Mesendoderm (in vitro differentiated cells): ENCODE measurements at regions not wholly inside any gene's neighbourhood (a gene's known extent, or its start where the extent isn't known, plus 50 kb on each side); places are given as distances from the start of the nearest gene placed in this dataset.
A peak's percentile ranks its signal among the peaks of the same experiment; 100 is the strongest.

ENCODE experiments used
- DNase-seq: peaks from one replicate; pipeline ENCODE4 v3.0.0; 2013
- H2AK5ac ChIP-seq: 2 replicates; pipeline ENCODE4 v1.6.1; 2013; ENCODE audit warnings: low read length, inconsistent platforms
- H2BK120ac ChIP-seq: 2 replicates; pipeline ENCODE4 v1.6.1; 2013; ENCODE audit warnings: low read depth, mild to moderate bottlenecking, low read length, moderate library complexity, mixed read lengths
- H2BK15ac ChIP-seq: replicated peaks from 2 replicates; pipeline ENCODE4 v1.6.1; 2013; ENCODE audit warnings: low read depth, mild to moderate bottlenecking, moderate library complexity
- H2BK5ac ChIP-seq: 2 replicates; pipeline ENCODE4 v1.6.1; 2013; ENCODE audit warnings: low read length, inconsistent platforms
- H3K18ac ChIP-seq: 2 replicates; pipeline ENCODE4 v1.6.1; 2013; ENCODE audit warnings: mild to moderate bottlenecking, low read length, mixed read lengths
- H3K23ac ChIP-seq: one replicate; pipeline ENCODE4 v1.6.1; 2013; ENCODE audit warnings: low read length
- H3K27ac ChIP-seq: 2 replicates; pipeline ENCODE4 v1.5.1; 2013; ENCODE audit warnings: low read depth, mild to moderate bottlenecking, inconsistent platforms, low read length, moderate library complexity
- H3K27me3 ChIP-seq: 2 replicates; pipeline ENCODE4 v1.6.1; 2013; ENCODE audit warnings: low read length, control low read depth, mild to moderate bottlenecking, inconsistent platforms; ENCODE audit not compliant: insufficient read depth, poor library complexity
- H3K36me3 ChIP-seq: 2 replicates; pipeline ENCODE4 v1.6.1; 2013; ENCODE audit warnings: low read length, inconsistent platforms; ENCODE audit not compliant: control insufficient read depth, insufficient read depth
- H3K4ac ChIP-seq: one replicate; pipeline ENCODE4 v1.6.1; 2013; ENCODE audit warnings: low read depth, mild to moderate bottlenecking, low read length, moderate library complexity
- H3K4me1 ChIP-seq: 2 replicates; pipeline ENCODE4 v1.6.1; 2013; ENCODE audit warnings: low read depth, low read length, inconsistent platforms; ENCODE audit not compliant: control insufficient read depth
- H3K4me2 ChIP-seq: 2 replicates; pipeline ENCODE4 v1.6.1; 2013; ENCODE audit warnings: low read length
- H3K4me3 ChIP-seq: 2 replicates; pipeline ENCODE4 v1.5.1; 2013; ENCODE audit warnings: mild to moderate bottlenecking, low read length
- H3K56ac ChIP-seq: one replicate; pipeline ENCODE4 v1.6.1; 2013; ENCODE audit warnings: low read length
- H3K79me1 ChIP-seq: 2 replicates; pipeline ENCODE4 v1.6.1; 2013; ENCODE audit warnings: low read length, inconsistent platforms
- H3K79me2 ChIP-seq: 2 replicates; pipeline ENCODE4 v1.6.1; 2013; ENCODE audit warnings: mild to moderate bottlenecking, low read length; ENCODE audit not compliant: control insufficient read depth, insufficient read depth
- H3K9ac ChIP-seq: 2 replicates; pipeline ENCODE4 v1.6.1; 2013; ENCODE audit warnings: low read length, inconsistent platforms
- H4K5ac ChIP-seq: one replicate; pipeline ENCODE4 v1.6.1; 2013; ENCODE audit warnings: low read length
- H4K8ac ChIP-seq: one replicate; pipeline ENCODE4 v1.6.1; 2013; ENCODE audit warnings: low read depth, mild to moderate bottlenecking, control low read depth, low read length, moderate library complexity
- WGBS: extraction: QIAGEN DNeasy Blood & Tissue Kit; methylation state at CpG from one replicate; pipeline ENCODE4 v1.1.7; 2013; ENCODE audit warnings: low lambda C conversion rate, missing lambda C conversion rate; ENCODE audit not compliant: insufficient coverage; ENCODE audit errors: extremely low coverage; 5-methylcytosine and 5-hydroxymethylcytosine counted together

- Histone ChIP-seq H3K4ac (no peak overlapping the region), H3K79me2 (no peaks in the 10 kb centered on the region), H2BK120ac (no peak overlapping the region), H4K5ac (no peak overlapping the region), H3K27me3 (no peaks in the 10 kb centered on the region), H3K18ac (no peak overlapping the region), H4K8ac (no peak overlapping the region), H3K27ac (no peak overlapping the region), H3K4me2 (no peak overlapping the region), H3K23ac (no peak overlapping the region), H3K56ac (no peak overlapping the region), H3K9ac (no peak overlapping the region), H2AK5ac (no peak overlapping the region), H3K4me1 (no peaks in the 10 kb centered on the region), H2BK5ac (no peak overlapping the region), H3K4me3 (no peak overlapping the region), H3K36me3 (no peaks in the 10 kb centered on the region), H2BK15ac (no peak overlapping the region), H3K79me1 (no peaks in the 10 kb centered on the region)
- WGBS: no CpG with 5 or more reads among the region's 25 CpGs
- DNase-seq: no peak
Measured at GRCh38 chr2:240325016-240326007, 110.2 kb upstream of the GPC1 start.

DNA sequence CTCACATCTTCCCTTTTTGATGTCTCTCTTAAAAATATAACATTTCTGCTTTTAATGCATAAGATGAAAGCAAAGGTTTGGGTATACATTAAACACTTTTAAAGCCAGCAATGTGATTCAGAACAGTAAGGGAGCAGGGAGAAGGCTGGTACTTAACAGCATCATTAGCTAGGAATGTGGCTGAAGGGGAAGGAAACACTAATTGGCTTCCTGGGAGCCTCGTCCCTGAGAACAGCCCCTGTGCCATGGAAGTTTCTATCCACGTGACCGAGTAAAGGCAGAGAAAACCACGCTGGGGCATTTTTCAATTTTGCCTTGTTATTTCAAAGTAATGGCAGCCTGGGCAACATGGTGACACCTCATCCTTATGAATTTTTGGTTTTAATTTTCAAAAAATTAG lies 109.2 kb upstream of the GPC1 start:
- Histone ChIP-seq H3K23ac (no peak overlapping the region), H2AK5ac (no peak overlapping the region), H3K4ac (no peak overlapping the region), H2BK15ac (no peak overlapping the region), H3K79me1 (no peaks in the 10 kb centered on the region), H4K5ac (no peak overlapping the region), H2BK5ac (no peak overlapping the region), H3K18ac (no peak overlapping the region), H3K9ac (no peak overlapping the region), H3K4me1 (no peaks in the 10 kb centered on the region), H3K27ac (no peak overlapping the region), H3K4me2 (no peak overlapping the region), H3K56ac (no peak overlapping the region), H3K79me2 (no peaks in the 10 kb centered on the region), H3K27me3 (no peaks in the 10 kb centered on the region), H3K36me3 (no peaks in the 10 kb centered on the region), H4K8ac (no peak overlapping the region), H3K4me3 (no peak overlapping the region), H2BK120ac (no peak overlapping the region)
- DNase-seq: peak; percentile 56
- no CpG with 5 or more reads among the region's 4 CpGs for WGBS

GRCh38 chr2:240326886-240327285 lies 108.6 kb upstream of the GPC1 start:
- H2BK120ac ChIP-seq: no peak overlapping the region
- H2BK5ac ChIP-seq: no peak overlapping the region
- H3K36me3 ChIP-seq: no peaks in the 10 kb centered on the region
- WGBS: 100% methylated on average over 1 of the region's 9 CpGs
- no peak overlapping the region for H3K4me2 ChIP-seq
- no peak overlapping the region for H4K5ac ChIP-seq
- no peak for DNase-seq
- no peaks in the 10 kb centered on the region for H3K79me1 ChIP-seq
- H4K8ac ChIP-seq: no peak overlapping the region
- no peak overlapping the region for H3K23ac ChIP-seq
- H3K4me3 ChIP-seq: no peak overlapping the region
- H3K56ac ChIP-seq: no peak overlapping the region
- H2BK15ac ChIP-seq: no peak overlapping the region
- H3K4me1 ChIP-seq: no peaks in the 10 kb centered on the region
- H2AK5ac ChIP-seq: no peak overlapping the region
- H3K27ac ChIP-seq: no peak overlapping the region
- H3K9ac ChIP-seq: no peak overlapping the region
- no peak overlapping the region for H3K4ac ChIP-seq
- no peaks in the 10 kb centered on the region for H3K79me2 ChIP-seq
- H3K27me3 ChIP-seq: no peaks in the 10 kb centered on the region
- no peak overlapping the region for H3K18ac ChIP-seq

- Histone ChIP-seq H3K4me2 (no peak overlapping the region), H3K9ac (no peak overlapping the region), H2BK120ac (no peak overlapping the region), H3K79me1 (no peaks in the 10 kb centered on the region), H3K27ac (no peak overlapping the region), H4K5ac (no peak overlapping the region), H3K36me3 (no peaks in the 10 kb centered on the region), H3K79me2 (no peaks in the 10 kb centered on the region), H3K56ac (no peak overlapping the region), H2BK15ac (no peak overlapping the region), H2AK5ac (no peak overlapping the region), H3K27me3 (no peaks in the 10 kb centered on the region), H3K18ac (no peak overlapping the region), H3K4me3 (no peak overlapping the region), H3K4ac (no peak overlapping the region), H3K4me1 (no peaks in the 10 kb centered on the region), H3K23ac (no peak overlapping the region), H4K8ac (no peak overlapping the region), H2BK5ac (no peak overlapping the region)
- no peak for DNase-seq
- WGBS: no CpG with 5 or more reads among the region's 10 CpGs
Measured at GRCh38 chr2:240327566-240327965, 107.9 kb upstream of the GPC1 start.

DNA sequence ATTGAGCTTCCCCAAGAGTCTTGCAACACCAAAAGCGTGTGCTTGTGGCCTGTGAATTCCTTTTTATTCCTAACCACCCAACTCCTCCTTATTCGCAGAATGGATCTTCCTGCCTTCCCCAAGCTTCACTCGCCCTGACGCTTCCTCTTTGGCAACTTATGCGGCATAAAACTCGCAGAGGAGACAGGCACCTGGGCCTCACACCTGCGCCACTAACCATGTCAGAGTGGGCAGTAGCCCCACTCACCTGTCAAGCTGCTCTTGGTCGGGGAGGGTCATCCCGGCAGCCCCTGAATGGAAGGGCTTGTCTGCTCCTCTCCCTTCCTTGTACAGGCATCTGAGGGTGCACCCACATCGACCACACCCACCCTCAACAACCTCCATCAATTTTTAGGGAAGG lies 106.9 kb upstream of the GPC1 start:
- H4K5ac ChIP-seq: no peak overlapping the region
- no peaks in the 10 kb centered on the region for H3K79me1 ChIP-seq
- no peak for DNase-seq
- no peak overlapping the region for H3K27ac ChIP-seq
- H4K8ac ChIP-seq: no peak overlapping the region
- H3K4me1 ChIP-seq: no peaks in the 10 kb centered on the region
- no peak overlapping the region for H3K4me3 ChIP-seq
- H2AK5ac ChIP-seq: no peak overlapping the region
- H3K18ac ChIP-seq: no peak overlapping the region
- no peak overlapping the region for H3K56ac ChIP-seq
- no peaks in the 10 kb centered on the region for H3K36me3 ChIP-seq
- H3K4me2 ChIP-seq: no peak overlapping the region
- H3K4ac ChIP-seq: no peak overlapping the region
- no peaks in the 10 kb centered on the region for H3K27me3 ChIP-seq
- no peak overlapping the region for H2BK15ac ChIP-seq
- no peak overlapping the region for H2BK120ac ChIP-seq
- no peaks in the 10 kb centered on the region for H3K79me2 ChIP-seq
- no peak overlapping the region for H3K23ac ChIP-seq
- H2BK5ac ChIP-seq: no peak overlapping the region
- H3K9ac ChIP-seq: no peak overlapping the region
- WGBS: no CpG with 5 or more reads among the region's 10 CpGs
